PC-3 (cell line): ENCODE measurements at regions not wholly inside any gene's neighbourhood (a gene's known extent, or its start where the extent isn't known, plus 50 kb on each side); places are given as distances from the start of the nearest gene placed in this dataset.

Experiments
- EZH2 ChIP-seq: fragments of 300-600 bp; sonication (generic); IDR thresholded peaks from one replicate; pipeline ENCODE4 v1.6.1; 2017; ENCODE audit warnings: antibody characterized with exemption, mild to moderate bottlenecking, low read length; ENCODE audit not compliant: unreplicated experiment
- TF ChIP-seq, protein P1 (sequence below): fragments of 300-600 bp; sonication (generic); conservative IDR thresholded peaks from 2 replicates; pipeline ENCODE4 v1.5.1; 2017; ENCODE audit warnings: antibody characterized with exemption, low read depth, mild to moderate bottlenecking, low read length

DNA sequence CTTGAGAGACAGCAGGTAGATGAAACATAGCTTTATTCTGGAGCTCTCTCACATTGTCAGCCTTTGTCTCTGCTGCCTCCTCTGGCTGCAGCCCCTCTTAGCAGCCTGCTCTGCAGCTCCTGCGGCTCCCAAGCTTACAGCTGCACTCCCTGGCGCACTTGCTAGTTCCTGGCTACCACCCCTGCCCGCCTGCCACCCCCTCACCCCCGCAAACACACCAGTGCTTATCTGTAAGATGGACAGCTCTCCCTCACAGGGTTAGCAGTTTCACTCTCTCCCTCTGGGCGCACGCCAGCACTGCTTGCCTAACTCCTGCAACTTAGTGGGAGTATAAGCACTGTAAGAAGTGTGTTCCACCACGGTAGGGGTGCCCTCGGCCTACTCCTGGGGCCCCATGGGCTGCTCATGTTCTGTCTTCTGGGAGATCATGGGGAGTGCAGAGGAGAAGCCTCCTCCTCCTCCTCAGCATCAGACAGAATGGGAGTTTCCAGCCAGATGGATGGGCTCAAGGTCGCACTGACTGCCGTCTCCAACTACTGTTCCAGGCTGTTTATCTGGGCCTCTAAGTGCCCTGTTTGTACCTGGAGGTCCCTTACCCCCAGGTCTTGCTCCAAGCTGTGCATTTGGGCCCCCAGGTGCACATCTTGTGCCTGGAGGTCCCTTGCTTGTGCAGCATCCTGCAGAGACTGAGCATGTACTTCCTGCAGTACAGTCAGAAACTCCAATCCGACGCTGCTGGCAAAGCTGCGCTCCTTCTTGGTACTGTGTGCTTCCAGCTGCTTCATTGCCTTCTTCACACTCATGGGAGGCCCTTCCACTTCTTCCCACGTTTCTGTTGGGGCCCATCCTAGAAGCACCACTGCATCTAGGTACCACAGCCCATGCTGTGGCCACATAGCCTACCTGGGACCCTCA is 1388.1 kb downstream of the AMY1C start:
- TF ChIP-seq, protein P1, sequence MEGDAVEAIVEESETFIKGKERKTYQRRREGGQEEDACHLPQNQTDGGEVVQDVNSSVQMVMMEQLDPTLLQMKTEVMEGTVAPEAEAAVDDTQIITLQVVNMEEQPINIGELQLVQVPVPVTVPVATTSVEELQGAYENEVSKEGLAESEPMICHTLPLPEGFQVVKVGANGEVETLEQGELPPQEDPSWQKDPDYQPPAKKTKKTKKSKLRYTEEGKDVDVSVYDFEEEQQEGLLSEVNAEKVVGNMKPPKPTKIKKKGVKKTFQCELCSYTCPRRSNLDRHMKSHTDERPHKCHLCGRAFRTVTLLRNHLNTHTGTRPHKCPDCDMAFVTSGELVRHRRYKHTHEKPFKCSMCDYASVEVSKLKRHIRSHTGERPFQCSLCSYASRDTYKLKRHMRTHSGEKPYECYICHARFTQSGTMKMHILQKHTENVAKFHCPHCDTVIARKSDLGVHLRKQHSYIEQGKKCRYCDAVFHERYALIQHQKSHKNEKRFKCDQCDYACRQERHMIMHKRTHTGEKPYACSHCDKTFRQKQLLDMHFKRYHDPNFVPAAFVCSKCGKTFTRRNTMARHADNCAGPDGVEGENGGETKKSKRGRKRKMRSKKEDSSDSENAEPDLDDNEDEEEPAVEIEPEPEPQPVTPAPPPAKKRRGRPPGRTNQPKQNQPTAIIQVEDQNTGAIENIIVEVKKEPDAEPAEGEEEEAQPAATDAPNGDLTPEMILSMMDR, result peak; percentile 61
- no peak for TF ChIP-seq EZH2
